ENCODE measurements at regions not wholly inside any gene's neighbourhood (a gene's known extent, or its start where the extent isn't known, plus 50 kb on each side); places are given as distances from the start of the nearest gene placed in this dataset.

GRCh38 chr6:71556141-71556540 lies 267.5 kb downstream of the OGFRL1 start:
- CTCF ChIA-PET (ENCODE audit: unreplicated experiment) = no interaction called here
- no TSS peak for BruUV-seq (replicated peaks)
- intact Hi-C loops (cut with micrococcal nuclease; ENCODE audit: unreplicated experiment) = no loop called here

GRCh38 chr6:71558974-71559373 lies 270.4 kb downstream of the OGFRL1 start:
- ChIA-PET CTCF (ENCODE audit: unreplicated experiment) (no interaction called here), POLR2A (interaction anchor here (0.7 to 1.3 kb wide), 3 partner anchors 41 to 1705 kb away, joined by 3 to 4 read pairs (median 3); no protein-coding TSS in a partner anchor)
- H3K4me3 ChIP-seq (ENCODE audit: low read depth, low read length, poor library complexity, severe bottlenecking) = no peak overlapping the region
- no peaks in the 10 kb centered on the region for H3K9me2 ChIP-seq (ENCODE audit: insufficient read depth, low read length)
- H3K36me3 ChIP-seq (ENCODE audit: insufficient read depth, low read length) = no peaks in the 10 kb centered on the region
- no peak overlapping the region for H3K4me2 ChIP-seq (ENCODE audit: low read length)
- no peak overlapping the region for H3K27ac ChIP-seq (ENCODE audit: low read depth, low read length, poor library complexity, severe bottlenecking)
- intact Hi-C loops (cut with micrococcal nuclease; ENCODE audit: unreplicated experiment) = no loop called here
- H3K79me2 ChIP-seq (ENCODE audit: insufficient read depth, low read depth, low read length) = no peaks in the 10 kb centered on the region
- no TSS peak for BruUV-seq (replicated peaks)
- DNase-seq (ENCODE audit: low spot score) = no peak
- no peaks in the 10 kb centered on the region for H3K4me1 ChIP-seq (ENCODE audit: insufficient read depth, low read length, poor library complexity, severe bottlenecking)
- H4K20me1 ChIP-seq (ENCODE audit: insufficient read depth, low read length) = no peaks in the 10 kb centered on the region
- no peak overlapping the region for H2AFZ ChIP-seq (ENCODE audit: low read length)
- TF ChIP-seq, protein P1, sequence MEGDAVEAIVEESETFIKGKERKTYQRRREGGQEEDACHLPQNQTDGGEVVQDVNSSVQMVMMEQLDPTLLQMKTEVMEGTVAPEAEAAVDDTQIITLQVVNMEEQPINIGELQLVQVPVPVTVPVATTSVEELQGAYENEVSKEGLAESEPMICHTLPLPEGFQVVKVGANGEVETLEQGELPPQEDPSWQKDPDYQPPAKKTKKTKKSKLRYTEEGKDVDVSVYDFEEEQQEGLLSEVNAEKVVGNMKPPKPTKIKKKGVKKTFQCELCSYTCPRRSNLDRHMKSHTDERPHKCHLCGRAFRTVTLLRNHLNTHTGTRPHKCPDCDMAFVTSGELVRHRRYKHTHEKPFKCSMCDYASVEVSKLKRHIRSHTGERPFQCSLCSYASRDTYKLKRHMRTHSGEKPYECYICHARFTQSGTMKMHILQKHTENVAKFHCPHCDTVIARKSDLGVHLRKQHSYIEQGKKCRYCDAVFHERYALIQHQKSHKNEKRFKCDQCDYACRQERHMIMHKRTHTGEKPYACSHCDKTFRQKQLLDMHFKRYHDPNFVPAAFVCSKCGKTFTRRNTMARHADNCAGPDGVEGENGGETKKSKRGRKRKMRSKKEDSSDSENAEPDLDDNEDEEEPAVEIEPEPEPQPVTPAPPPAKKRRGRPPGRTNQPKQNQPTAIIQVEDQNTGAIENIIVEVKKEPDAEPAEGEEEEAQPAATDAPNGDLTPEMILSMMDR (conservative IDR thresholded peaks at IDR 0.05; ENCODE audit: low read length) = no peak
- TF ChIP-seq EZH2phosphoT487 (IDR thresholded peaks at IDR 0.05; ENCODE audit: borderline replicate concordance, low read depth, low read length) = no peak
- H3K9me3 ChIP-seq (ENCODE audit: low read length) = no peaks in the 10 kb centered on the region; the same call in 1 of the 2 replicates

More at GRCh38 chr6:71556141-71556540, 267.5 kb downstream of the OGFRL1 start:
- no peaks in the 10 kb centered on the region; the same call in 1 of the 2 replicates for H3K9me3 ChIP-seq (ENCODE audit: low read length)
- no peaks in the 10 kb centered on the region for H3K9me2 ChIP-seq (ENCODE audit: insufficient read depth, low read length)
- no peak for DNase-seq (ENCODE audit: low spot score)
- no peaks in the 10 kb centered on the region for H3K79me2 ChIP-seq (ENCODE audit: insufficient read depth, low read depth, low read length)
- no peak overlapping the region for H3K4me2 ChIP-seq (ENCODE audit: low read length)
- POLR2A ChIA-PET = no interaction called here
- H3K4me1 ChIP-seq (ENCODE audit: insufficient read depth, low read length, poor library complexity, severe bottlenecking) = no peaks in the 10 kb centered on the region
- TF ChIP-seq, protein P1 (conservative IDR thresholded peaks at IDR 0.05; ENCODE audit: low read length) = no peak
- TF ChIP-seq EZH2phosphoT487 (IDR thresholded peaks at IDR 0.05; ENCODE audit: borderline replicate concordance, low read depth, low read length) = no peak
- no peak overlapping the region for H3K4me3 ChIP-seq (ENCODE audit: low read depth, low read length, poor library complexity, severe bottlenecking)
- no peak overlapping the region for H2AFZ ChIP-seq (ENCODE audit: low read length)
- H3K36me3 ChIP-seq (ENCODE audit: insufficient read depth, low read length) = no peaks in the 10 kb centered on the region
- H4K20me1 ChIP-seq (ENCODE audit: insufficient read depth, low read length) = no peaks in the 10 kb centered on the region
- H3K27ac ChIP-seq (ENCODE audit: low read depth, low read length, poor library complexity, severe bottlenecking) = no peak overlapping the region

GRCh38 chr6:71567562-71567961 lies 279.0 kb downstream of the OGFRL1 start:
- Histone ChIP-seq H3K36me3 (ENCODE audit: insufficient read depth, low read length) (no peaks in the 10 kb centered on the region), H3K4me2 (ENCODE audit: low read length) (no peak overlapping the region), H3K27ac (ENCODE audit: low read depth, low read length, poor library complexity, severe bottlenecking) (no peak overlapping the region), H3K79me2 (ENCODE audit: insufficient read depth, low read depth, low read length) (no peaks in the 10 kb centered on the region), H2AFZ (ENCODE audit: low read length) (no peak overlapping the region), H3K4me3 (ENCODE audit: low read depth, low read length, poor library complexity, severe bottlenecking) (no peak overlapping the region), H3K4me1 (ENCODE audit: insufficient read depth, low read length, poor library complexity, severe bottlenecking) (no peaks in the 10 kb centered on the region), H3K9me3 (ENCODE audit: low read length) (no peaks in the 10 kb centered on the region), H3K9me2 (ENCODE audit: insufficient read depth, low read length) (no peaks in the 10 kb centered on the region), H4K20me1 (ENCODE audit: insufficient read depth, low read length) (no peaks in the 10 kb centered on the region; the same call in 1 of the 2 replicates)
- ChIA-PET POLR2A (interaction anchor here (0.6 kb wide), 1 partner anchor 1981 kb away, joined by 3 read pairs; no protein-coding TSS in a partner anchor), CTCF (ENCODE audit: unreplicated experiment) (no interaction called here)
- no peak for DNase-seq (ENCODE audit: low spot score)
- TF ChIP-seq EZH2phosphoT487 (IDR thresholded peaks at IDR 0.05; ENCODE audit: borderline replicate concordance, low read depth, low read length) = no peak
- TF ChIP-seq, protein P1 (conservative IDR thresholded peaks at IDR 0.05; ENCODE audit: low read length) = no peak
- intact Hi-C loops (cut with micrococcal nuclease; ENCODE audit: unreplicated experiment) = no loop called here
- no TSS peak for BruUV-seq (replicated peaks)
